Mucosa of descending colon (tissue), 3 donors: ENCODE measurements at regions not wholly inside any gene's neighbourhood (a gene's known extent, or its start where the extent isn't known, plus 50 kb on each side); places are given as distances from the start of the nearest gene placed in this dataset.

Experiments used
- ATAC-seq: fragments of 200-7000 bp; cut with Tn5 transposase; one replicate; pipeline ENCODE4 v1.9.1; 2020; ENCODE audit warnings: mild to moderate bottlenecking, moderate library complexity
- DNase-seq, 3 donors: peaks; one replicate each; pipeline ENCODE4 v3.0.0-alpha.2; 2020
- H3K36me3 ChIP-seq: fragments of 200-600 bp; one replicate; pipeline ENCODE4 v1.8.0; 2021; ENCODE audit warnings: low read depth, mild to moderate bottlenecking
- H3K4me1 ChIP-seq: fragments of 200-600 bp; one replicate; pipeline ENCODE4 v1.8.0; 2021; ENCODE audit warnings: low read depth, mild to moderate bottlenecking
- H3K4me3 ChIP-seq: fragments of 200-600 bp; one replicate; pipeline ENCODE4 v1.8.0; 2021; ENCODE audit warnings: mild to moderate bottlenecking
- H3K9me3 ChIP-seq: fragments of 200-600 bp; one replicate; pipeline ENCODE4 v1.8.0; 2021; ENCODE audit warnings: mild to moderate bottlenecking
- CTCF ChIP-seq: fragments of 200-600 bp; IDR thresholded peaks from one replicate; pipeline ENCODE4 v1.8.0; 2022; ENCODE audit warnings: antibody characterized with exemption, mild to moderate bottlenecking
- intact Hi-C, 2 donors: fragments of 100-400 bp; cut with DNase I in 1 of 2; cut with micrococcal nuclease in 1 of 2; formaldehyde crosslinking; loops; one replicate each; pipeline versions ENCODE4 v1.11.0 to v1.11.1; 2022; cut with DNase I, micrococcal nuclease
- donor health status: DM: no; HTN: no; CAD: no; lungs with moderate emphysema.
- donor health status: DM: no; HTN: no; CAD: no.
- donor health status: DM: no; HTN: yes; CAD: no.

DNA sequence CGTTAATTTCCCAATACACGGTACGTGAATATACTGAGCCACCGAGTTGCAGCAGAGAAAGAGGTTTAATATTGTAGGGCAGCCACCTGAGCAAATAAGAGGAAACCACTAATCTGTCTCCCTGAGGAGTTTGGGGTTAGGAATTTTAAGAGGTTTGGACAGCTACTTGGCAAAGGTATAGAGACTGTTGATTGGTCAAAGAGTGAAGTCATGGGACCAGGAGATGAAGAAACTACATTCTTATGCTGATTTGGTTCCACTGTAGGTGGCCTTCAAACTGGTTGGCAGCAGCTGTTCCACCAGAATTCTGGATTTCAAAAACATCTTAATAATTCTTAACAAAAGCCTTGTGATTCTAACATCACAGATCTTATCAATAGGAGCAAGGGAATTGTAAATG, 485.4 kb upstream of the PRMT6 start:
- no peaks in the 10 kb centered on the region for H3K9me3 ChIP-seq
- no peak for TF ChIP-seq CTCF
- ATAC-seq: no peak
- H3K4me3 ChIP-seq: no peak overlapping the region
- intact Hi-C loops: no loop called here
- no peaks in the 10 kb centered on the region for H3K36me3 ChIP-seq
- no peak for DNase-seq
- H3K4me1 ChIP-seq: no peaks in the 10 kb centered on the region

GRCh38 chr1:106584107-106584506, 472.4 kb upstream of the PRMT6 start:
- no peak for DNase-seq
- no peaks in the 10 kb centered on the region for H3K36me3 ChIP-seq
- intact Hi-C loops: no loop called here
- H3K4me1 ChIP-seq: no peaks in the 10 kb centered on the region
- H3K9me3 ChIP-seq: peaks cover 3% of the 10 kb centered on the region
- TF ChIP-seq CTCF: no peak
- ATAC-seq: no peak
- no peak overlapping the region for H3K4me3 ChIP-seq

DNA sequence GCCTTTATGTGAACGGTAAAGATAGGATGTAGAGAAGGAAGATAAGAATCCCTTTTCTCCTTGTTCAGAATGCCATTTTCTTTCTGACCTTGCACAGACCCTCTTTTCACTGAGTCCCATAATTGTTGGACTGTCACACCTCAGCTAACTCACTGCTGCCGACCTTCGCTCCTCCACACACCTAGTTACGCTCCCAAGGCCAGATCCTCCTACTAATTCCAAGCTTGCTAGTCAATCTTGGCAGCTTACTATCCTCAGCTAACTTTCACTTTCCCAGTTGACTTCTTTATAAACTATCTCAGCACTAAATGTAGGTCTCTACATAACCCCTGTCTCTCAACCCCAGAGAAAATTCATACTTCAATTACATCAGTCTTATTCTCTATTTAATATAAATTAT, 471.8 kb upstream of the PRMT6 start:
- ATAC-seq (no peak), DNase-seq (no peak)
- intact Hi-C loops: no loop called here
- H3K4me1 ChIP-seq: no peaks in the 10 kb centered on the region
- no peak overlapping the region for H3K4me3 ChIP-seq
- TF ChIP-seq CTCF: no peak
- no peaks in the 10 kb centered on the region for H3K36me3 ChIP-seq
- H3K9me3 ChIP-seq: peaks cover 3% of the 10 kb centered on the region

DNA sequence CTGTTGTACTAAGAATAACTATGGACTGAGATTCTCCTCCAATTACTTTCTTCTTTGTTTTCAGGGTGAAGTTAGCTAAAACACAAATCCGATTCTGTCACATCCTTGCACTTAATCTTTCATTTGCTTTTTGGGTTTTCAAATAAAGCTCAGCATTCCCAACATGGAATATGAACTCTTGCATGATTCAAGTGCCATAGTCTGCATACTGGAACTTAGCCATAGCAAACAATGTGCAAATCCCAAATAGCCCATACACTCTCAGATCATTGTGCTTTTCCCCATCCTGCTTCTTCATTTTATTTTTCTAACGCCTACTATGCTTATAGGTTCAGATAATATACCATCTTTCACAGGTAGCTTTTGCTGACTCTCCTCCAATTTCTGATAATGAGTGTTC, 455.8 kb upstream of the PRMT6 start:
- intact Hi-C loops: no loop called here
- TF ChIP-seq CTCF: no peak
- no peak for ATAC-seq

DNA sequence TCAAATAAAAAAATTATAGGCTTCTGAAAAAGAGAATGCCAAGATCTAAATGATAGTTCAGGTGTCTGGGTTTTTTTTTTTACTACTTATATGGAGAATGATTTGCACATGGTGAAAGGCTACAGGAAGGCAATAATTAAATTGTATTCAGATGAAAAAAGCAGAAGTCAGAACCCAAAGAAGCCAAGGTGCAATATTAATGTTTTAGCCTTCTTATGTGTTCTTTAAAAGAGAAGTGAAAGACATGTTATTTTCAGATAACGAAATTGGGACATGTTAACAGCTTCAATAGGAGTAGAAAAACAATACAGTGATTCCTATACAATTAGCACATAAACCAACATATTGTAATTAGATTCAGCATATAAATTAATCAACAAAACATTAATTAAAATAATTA, 452.9 kb upstream of the PRMT6 start:
- Histone ChIP-seq H3K4me1 (no peaks in the 10 kb centered on the region), H3K36me3 (no peaks in the 10 kb centered on the region), H3K4me3 (no peak overlapping the region), H3K9me3 (no peaks in the 10 kb centered on the region)
- no peak for DNase-seq
- ATAC-seq: no peak
- TF ChIP-seq CTCF: no peak
- intact Hi-C loops: no loop called here

More for the DNA sequence above, 455.8 kb upstream of the PRMT6 start:
- Histone ChIP-seq H3K4me1 (no peaks in the 10 kb centered on the region), H3K9me3 (no peaks in the 10 kb centered on the region), H3K4me3 (no peak overlapping the region), H3K36me3 (no peaks in the 10 kb centered on the region)
- no peak for DNase-seq

- no peaks in the 10 kb centered on the region for H3K36me3 ChIP-seq
- intact Hi-C loops: no loop called here
- DNase-seq (no peak), ATAC-seq (no peak)
- TF ChIP-seq CTCF: no peak
- H3K9me3 ChIP-seq: no peaks in the 10 kb centered on the region
- no peaks in the 10 kb centered on the region for H3K4me1 ChIP-seq
- H3K4me3 ChIP-seq: no peak overlapping the region
These were observed 447.6 kb upstream of the PRMT6 start for GRCh38 chr1:106608841-106609240.
